Liver (tissue), 8 donors: ENCODE measurements at regions not wholly inside any gene's neighbourhood (a gene's known extent, or its start where the extent isn't known, plus 50 kb on each side); places are given as distances from the start of the nearest gene placed in this dataset.

Experiments
- DNase-seq: peaks from one replicate; pipeline ENCODE4 v3.0.0-alpha.2; 2017; ENCODE audit warnings: low spot score
- H3K27ac ChIP-seq, 2 donors: one replicate each; pipeline ENCODE4 v1.7.0; 2013; ENCODE audit warnings: inconsistent platforms in 2 of 2, low read length in 2 of 2, control low read depth in 1 of 2, low read depth in 1 of 2, mild to moderate bottlenecking in 1 of 2
- H3K27me3 ChIP-seq, 4 donors: one replicate each; pipeline versions ENCODE4 v1.6.1 to v1.7.0; 2013; ENCODE audit warnings: low read length in 3 of 4, inconsistent platforms in 1 of 4, mild to moderate bottlenecking in 1 of 4, moderate library complexity in 1 of 4; ENCODE audit not compliant: control insufficient read depth in 4 of 4, insufficient read depth in 4 of 4
- H3K36me3 ChIP-seq, 4 donors: one replicate each; pipeline versions ENCODE4 v1.6.1 to v1.7.0; 2013; ENCODE audit warnings: low read length in 3 of 4, mild to moderate bottlenecking in 3 of 4, low read depth in 1 of 4, moderate library complexity in 1 of 4; ENCODE audit not compliant: control insufficient read depth in 4 of 4, insufficient read depth in 3 of 4
- H3K4me1 ChIP-seq, 4 donors: one replicate each; pipeline versions ENCODE4 v1.6.1 to v1.7.0; 2013; ENCODE audit warnings: low read length in 3 of 4, mild to moderate bottlenecking in 3 of 4, moderate library complexity in 1 of 4; ENCODE audit not compliant: control insufficient read depth in 4 of 4, insufficient read depth in 4 of 4
- H3K4me3 ChIP-seq, 3 donors: one replicate each; pipeline versions ENCODE4 v1.6.1 to v1.7.0; 2013; ENCODE audit warnings: low read length in 3 of 3, control low read depth in 1 of 3, low read depth in 1 of 3, mild to moderate bottlenecking in 1 of 3
- H3K9ac ChIP-seq, 2 donors: one replicate each; pipeline ENCODE4 v1.7.0; 2013; ENCODE audit warnings: low read length in 2 of 2, mild to moderate bottlenecking in 2 of 2, moderate library complexity in 2 of 2, control low read depth in 1 of 2, low read depth in 1 of 2
- H3K9me3 ChIP-seq, 4 donors: one replicate each; pipeline versions ENCODE4 v1.6.1 to v1.7.0; 2013; ENCODE audit warnings: low read length in 3 of 4; ENCODE audit not compliant: control insufficient read depth in 4 of 4
- ATF3 ChIP-seq: IDR thresholded peaks from 2 replicates; pipeline ENCODE4 v1.6.1; 2016; ENCODE audit warnings: antibody characterized with exemption
- CTCF ChIP-seq: fragments of 150-350 bp; IDR thresholded peaks from 2 replicates; pipeline ENCODE4 v1.5.1; 2017; ENCODE audit warnings: improper control_type of control experiment, low read depth, low read length; ENCODE audit not compliant: missing input control
- EGR1 ChIP-seq, 2 donors: IDR thresholded peaks; 2 replicates each; pipeline ENCODE4 v1.6.1; 2016 to 2018; ENCODE audit warnings: antibody characterized with exemption in 2 of 2, low read depth in 2 of 2
- FOXA1 ChIP-seq: IDR thresholded peaks from 2 replicates; pipeline ENCODE4 v1.6.1; 2016; ENCODE audit warnings: antibody characterized with exemption
- FOXA2 ChIP-seq: IDR thresholded peaks from 2 replicates; pipeline ENCODE4 v1.6.1; 2016; ENCODE audit warnings: antibody characterized with exemption
- GABPA ChIP-seq, 2 donors: IDR thresholded peaks in 1 of 2; conservative IDR thresholded peaks in 1 of 2; 2 replicates each; pipeline ENCODE4 v1.6.1; 2016; ENCODE audit warnings: antibody characterized with exemption in 2 of 2, mild to moderate bottlenecking in 1 of 2, moderate library complexity in 1 of 2
- HNF4A ChIP-seq, 2 donors: conservative IDR thresholded peaks; 2 replicates each; pipeline ENCODE4 v1.6.1; 2016; ENCODE audit warnings: antibody characterized with exemption in 2 of 2, mild to moderate bottlenecking in 2 of 2
- HNF4G ChIP-seq: IDR thresholded peaks from 2 replicates; pipeline ENCODE4 v1.6.1; 2016; ENCODE audit warnings: antibody characterized with exemption
- JUND ChIP-seq, 2 donors: IDR thresholded peaks; 2 replicates each; pipeline ENCODE4 v1.6.1; 2016; ENCODE audit warnings: antibody characterized with exemption in 2 of 2
- MAX ChIP-seq: IDR thresholded peaks from 2 replicates; pipeline ENCODE4 v1.6.1; 2016; ENCODE audit warnings: antibody characterized with exemption
- NR2F2 ChIP-seq: IDR thresholded peaks from 2 replicates; pipeline ENCODE4 v1.6.1; 2016; ENCODE audit warnings: antibody characterized with exemption
- RAD21 ChIP-seq, 2 donors: IDR thresholded peaks; 2 replicates each; pipeline ENCODE4 v1.6.1; 2016; ENCODE audit warnings: antibody characterized with exemption in 2 of 2, mild to moderate bottlenecking in 2 of 2
- REST ChIP-seq: IDR thresholded peaks from 2 replicates; pipeline ENCODE4 v1.6.1; 2016; ENCODE audit warnings: antibody characterized with exemption, mild to moderate bottlenecking
- RXRA ChIP-seq, 2 donors: IDR thresholded peaks; 2 replicates each; pipeline ENCODE4 v1.6.1; 2017 to 2018; ENCODE audit warnings: antibody characterized with exemption in 2 of 2, mild to moderate bottlenecking in 1 of 2
- SP1 ChIP-seq: IDR thresholded peaks from 2 replicates; pipeline ENCODE4 v1.6.1; 2018; ENCODE audit warnings: antibody characterized with exemption, mild to moderate bottlenecking
- TAF1 ChIP-seq: conservative IDR thresholded peaks from 2 replicates; pipeline ENCODE4 v1.6.1; 2016; ENCODE audit warnings: antibody characterized with exemption, mild to moderate bottlenecking
- YY1 ChIP-seq: IDR thresholded peaks from 2 replicates; pipeline ENCODE4 v1.6.1; 2016; ENCODE audit warnings: antibody characterized with exemption, mild to moderate bottlenecking
- ZBTB33 ChIP-seq: IDR thresholded peaks from 2 replicates; pipeline ENCODE4 v1.6.1; 2016; ENCODE audit warnings: antibody characterized with exemption
- WGBS: extraction: QIAGEN DNeasy Blood & Tissue Kit; methylation state at CpG from one replicate; pipeline ENCODE4 v1.1.7; 2013; 5-methylcytosine and 5-hydroxymethylcytosine counted together
- donor health status: healthy.
- donor health status: healthy.
- donor health status: healthy.
- donor health status: healthy.
- donor health status: healthy.

- Histone ChIP-seq H3K4me1 (peaks cover 4 to 16% (median 12%) of the 10 kb centered on the region in 4 donors), H3K36me3 (no peaks in the 10 kb centered on the region), H3K27ac (no peak overlapping the region), H3K27me3 (no peaks in the 10 kb centered on the region), H3K9me3 (no peaks in the 10 kb centered on the region), H3K9ac (no peak overlapping the region), H3K4me3 (no peak overlapping the region)
- no peak for TF ChIP-seq REST
- TF ChIP-seq FOXA2 = peak; percentile 61
- no peak for TF ChIP-seq GABPA (IDR thresholded peaks at IDR 0.05 in 1 of 2, conservative IDR thresholded peaks at IDR 0.05 in 1 of 2)
- peak; percentile 56 to 70 for TF ChIP-seq HNF4A (conservative IDR thresholded peaks at IDR 0.05)
- peak; percentile 25 for TF ChIP-seq YY1
- peak; percentile 22 for TF ChIP-seq FOXA1
- TF ChIP-seq RAD21 (IDR thresholded peaks at IDR 0.05) = no peak
- TF ChIP-seq ATF3 = no peak
- TF ChIP-seq RXRA (IDR thresholded peaks at IDR 0.05) = peak; percentile 41 to 72
- TF ChIP-seq EGR1 (IDR thresholded peaks at IDR 0.05; ENCODE audit: low read depth in 2 of 2) = no peak
- peak; percentile 36 for TF ChIP-seq ZBTB33
- TF ChIP-seq HNF4G = no peak
- peak; percentile 10 for TF ChIP-seq SP1
- no peak for TF ChIP-seq CTCF
- TF ChIP-seq MAX = peak; percentile 26
- no peak for TF ChIP-seq NR2F2
- no peak for TF ChIP-seq TAF1
- peak; percentile 36 to 62 for TF ChIP-seq JUND (IDR thresholded peaks at IDR 0.05)
- WGBS = 48% methylated on average over 4 of the region's 4 CpGs
- no peak for DNase-seq
Measured at GRCh38 chr6:743320-744096, 50.6 kb upstream of the EXOC2 start.
